NT2/D1 (cell line): ENCODE measurements at regions not wholly inside any gene's neighbourhood (a gene's known extent, or its start where the extent isn't known, plus 50 kb on each side); places are given as distances from the start of the nearest gene placed in this dataset.

Experiments used
- DNase-seq: peaks from one replicate; pipeline ENCODE4 v3.0.0-alpha.2; 2011; ENCODE audit warnings: low read depth, low spot score
- H3K27me3 ChIP-seq: 2 replicates; pipeline ENCODE4 v1.6.0; 2011; ENCODE audit warnings: mild to moderate bottlenecking; ENCODE audit not compliant: insufficient read length, insufficient read depth
- H3K36me3 ChIP-seq: 2 replicates; pipeline ENCODE4 v1.6.1; 2011; ENCODE audit warnings: mild to moderate bottlenecking, low read length, mixed read lengths; ENCODE audit not compliant: insufficient read depth, insufficient read length
- H3K4me1 ChIP-seq: 2 replicates; pipeline ENCODE4 v1.5.1; 2011; ENCODE audit not compliant: insufficient read depth, insufficient read length
- H3K4me3 ChIP-seq: 2 replicates; pipeline ENCODE4 v1.5.1; 2011; ENCODE audit warnings: low read depth; ENCODE audit not compliant: insufficient read length
- H3K9ac ChIP-seq: 2 replicates; pipeline ENCODE4 v1.6.0; 2011; ENCODE audit warnings: low read depth; ENCODE audit not compliant: insufficient read length
- H3K9me3 ChIP-seq: 2 replicates; pipeline ENCODE4 v1.5.1; 2011; ENCODE audit warnings: mild to moderate bottlenecking, low read length; ENCODE audit not compliant: insufficient read depth
- SUZ12 ChIP-seq: IDR thresholded peaks from 2 replicates; pipeline ENCODE4 v1.6.1; 2011; ENCODE audit not compliant: insufficient read length, insufficient read depth; ENCODE audit errors: extremely low read depth
- YY1 ChIP-seq: IDR thresholded peaks from 2 replicates; pipeline ENCODE4 v1.6.1; 2011; ENCODE audit not compliant: insufficient read length, insufficient read depth
- ZNF274 ChIP-seq: IDR thresholded peaks from 2 replicates; pipeline ENCODE4 v1.6.1; 2011; ENCODE audit warnings: mild to moderate bottlenecking, low read depth, low read length

- TF ChIP-seq YY1 (no peak), ZNF274 (no peak), SUZ12 (no peak)
- H3K9ac ChIP-seq, result no peak overlapping the region
- H3K36me3 ChIP-seq, result no peaks in the 10 kb centered on the region
- DNase-seq, result no peak
- no peaks in the 10 kb centered on the region for H3K9me3 ChIP-seq
- no peaks in the 10 kb centered on the region for H3K4me1 ChIP-seq
- H3K27me3 ChIP-seq, result no peaks in the 10 kb centered on the region
- no peak overlapping the region for H3K4me3 ChIP-seq
Observed at GRCh38 chr4:137998666-137999429, 243.3 kb downstream of the SLC7A11 start.

- Histone ChIP-seq H3K4me1 (no peaks in the 10 kb centered on the region), H3K9ac (no peak overlapping the region), H3K4me3 (no peak overlapping the region), H3K9me3 (no peaks in the 10 kb centered on the region), H3K27me3 (no peaks in the 10 kb centered on the region), H3K36me3 (no peaks in the 10 kb centered on the region)
- no peak for DNase-seq
- TF ChIP-seq SUZ12 (no peak), YY1 (no peak), ZNF274 (no peak)
Observed at GRCh38 chr4:137997496-137997895, 244.7 kb downstream of the SLC7A11 start.

GRCh38 chr4:137994853-137995252 lies 247.3 kb downstream of the SLC7A11 start:
- no peak for TF ChIP-seq YY1
- no peak for TF ChIP-seq ZNF274
- TF ChIP-seq SUZ12, result no peak
- no peak for DNase-seq
- no peaks in the 10 kb centered on the region for H3K27me3 ChIP-seq
- H3K36me3 ChIP-seq, result no peaks in the 10 kb centered on the region
- H3K9ac ChIP-seq, result no peak overlapping the region
- no peaks in the 10 kb centered on the region for H3K9me3 ChIP-seq
- no peaks in the 10 kb centered on the region for H3K4me1 ChIP-seq
- H3K4me3 ChIP-seq, result no peak overlapping the region

- H3K27me3 ChIP-seq, result no peaks in the 10 kb centered on the region
- no peaks in the 10 kb centered on the region for H3K9me3 ChIP-seq
- H3K4me3 ChIP-seq, result no peak overlapping the region
- no peaks in the 10 kb centered on the region for H3K36me3 ChIP-seq
- DNase-seq, result no peak
- H3K9ac ChIP-seq, result no peak overlapping the region
- TF ChIP-seq SUZ12 (no peak), YY1 (no peak), ZNF274 (no peak)
- H3K4me1 ChIP-seq, result no peaks in the 10 kb centered on the region
Observed at GRCh38 chr4:137993232-137993631, 248.9 kb downstream of the SLC7A11 start.

- Histone ChIP-seq H3K27me3 (no peaks in the 10 kb centered on the region), H3K4me1 (no peaks in the 10 kb centered on the region), H3K9ac (no peak overlapping the region), H3K9me3 (no peaks in the 10 kb centered on the region), H3K4me3 (no peak overlapping the region), H3K36me3 (no peaks in the 10 kb centered on the region)
- DNase-seq, result no peak
- no peak for TF ChIP-seq ZNF274
- no peak for TF ChIP-seq SUZ12
- no peak for TF ChIP-seq YY1
Observed at GRCh38 chr4:137981277-137981676, 260.9 kb downstream of the SLC7A11 start.

GRCh38 chr4:137980641-137981040 lies 261.5 kb downstream of the SLC7A11 start:
- no peak overlapping the region for H3K4me3 ChIP-seq
- H3K27me3 ChIP-seq, result no peaks in the 10 kb centered on the region
- H3K36me3 ChIP-seq, result no peaks in the 10 kb centered on the region
- TF ChIP-seq SUZ12, result no peak
- no peak for TF ChIP-seq YY1
- no peak for TF ChIP-seq ZNF274
- no peaks in the 10 kb centered on the region for H3K9me3 ChIP-seq
- H3K9ac ChIP-seq, result no peak overlapping the region
- no peak for DNase-seq
- H3K4me1 ChIP-seq, result no peaks in the 10 kb centered on the region

GRCh38 chr4:137979938-137980337 lies 262.2 kb downstream of the SLC7A11 start:
- no peak overlapping the region for H3K4me3 ChIP-seq
- H3K4me1 ChIP-seq, result no peaks in the 10 kb centered on the region
- H3K27me3 ChIP-seq, result no peaks in the 10 kb centered on the region
- TF ChIP-seq SUZ12 (no peak), ZNF274 (no peak), YY1 (no peak)
- H3K36me3 ChIP-seq, result no peaks in the 10 kb centered on the region
- H3K9ac ChIP-seq, result no peak overlapping the region
- H3K9me3 ChIP-seq, result no peaks in the 10 kb centered on the region
- no peak for DNase-seq

GRCh38 chr4:137968956-137969678 lies 273.0 kb downstream of the SLC7A11 start:
- H3K4me1 ChIP-seq, result no peaks in the 10 kb centered on the region
- no peak for DNase-seq
- TF ChIP-seq YY1 (no peak), SUZ12 (no peak), ZNF274 (no peak)
- H3K4me3 ChIP-seq, result no peak overlapping the region
- no peaks in the 10 kb centered on the region for H3K9me3 ChIP-seq
- H3K27me3 ChIP-seq, result no peaks in the 10 kb centered on the region
- no peaks in the 10 kb centered on the region for H3K36me3 ChIP-seq
- no peak overlapping the region for H3K9ac ChIP-seq
